CD4-positive, alpha-beta T cell treated with Interleukin-12 subunit alpha and Interleukin-12 subunit beta, for 1 hour (primary cell): ENCODE measurements at regions not wholly inside any gene's neighbourhood (a gene's known extent, or its start where the extent isn't known, plus 50 kb on each side); places are given as distances from the start of the nearest gene placed in this dataset.
"Not testable (repeated sequence)": the region's sequence is repeated elsewhere in the genome, so short reads cannot be mapped to it uniquely, and the experiment has no call there.

Experiments
- DNase-seq: peaks from one replicate; pipeline ENCODE4 v3.0.0-alpha.2; 2020

- no peak for DNase-seq
These were observed 738.2 kb downstream of the COL12A1 start for GRCh38 chr6:74467533-74468215.

- no peak for DNase-seq
These were observed 739.3 kb downstream of the COL12A1 start for GRCh38 chr6:74466572-74466971.

- no peak for DNase-seq
These were observed 746.6 kb downstream of the COL12A1 start for GRCh38 chr6:74459260-74459659.

GRCh38 chr6:74458536-74458935 lies 747.3 kb downstream of the COL12A1 start:
- no peak for DNase-seq

- no peak for DNase-seq
These were observed 750.1 kb downstream of the COL12A1 start for GRCh38 chr6:74455786-74456185.

GRCh38 chr6:74451953-74452352 lies 753.9 kb downstream of the COL12A1 start:
- DNase-seq: no peak

GRCh38 chr6:74448850-74449249 lies 752.8 kb downstream of the CD109 start:
- DNase-seq: no peak

- no peak for DNase-seq
These were observed 751.0 kb downstream of the CD109 start for GRCh38 chr6:74447013-74447412.

GRCh38 chr6:74439123-74439811 lies 743.3 kb downstream of the CD109 start:
- no peak for DNase-seq

GRCh38 chr6:74438395-74438794 lies 742.4 kb downstream of the CD109 start:
- not testable (repeated sequence) for DNase-seq

- DNase-seq: no peak
These were observed 738.2 kb downstream of the CD109 start for GRCh38 chr6:74434171-74434570.

GRCh38 chr6:74431873-74432580 lies 736.0 kb downstream of the CD109 start:
- no peak for DNase-seq

- DNase-seq: no peak
These were observed 724.2 kb downstream of the CD109 start for GRCh38 chr6:74420221-74420620.

GRCh38 chr6:74415056-74415455 lies 719.1 kb downstream of the CD109 start:
- DNase-seq: no peak

- DNase-seq: no peak
These were observed 714.6 kb downstream of the CD109 start for GRCh38 chr6:74410630-74411029.

- DNase-seq: no peak
These were observed 713.4 kb downstream of the CD109 start for GRCh38 chr6:74409447-74409846.

GRCh38 chr6:74408844-74409243 lies 712.8 kb downstream of the CD109 start:
- no peak for DNase-seq

- no peak for DNase-seq
These were observed 708.4 kb downstream of the CD109 start for GRCh38 chr6:74404366-74404765.

GRCh38 chr6:74402781-74403180 lies 706.8 kb downstream of the CD109 start:
- DNase-seq: no peak

- not testable (repeated sequence) for DNase-seq
These were observed 682.4 kb downstream of the CD109 start for GRCh38 chr6:74378437-74378836.

- no peak for DNase-seq
These were observed 673.6 kb downstream of the CD109 start for GRCh38 chr6:74369556-74369993.

- no peak for DNase-seq
These were observed 672.7 kb downstream of the CD109 start for GRCh38 chr6:74368746-74369145.

- DNase-seq: no peak
These were observed 670.6 kb downstream of the CD109 start for GRCh38 chr6:74366634-74367033.

GRCh38 chr6:74362391-74362790 lies 666.4 kb downstream of the CD109 start:
- no peak for DNase-seq
